K562 (cell line): ENCODE measurements at regions not wholly inside any gene's neighbourhood (a gene's known extent, or its start where the extent isn't known, plus 50 kb on each side); places are given as distances from the start of the nearest gene placed in this dataset.

ENCODE experiments used
- ATAC-seq: fragments of 200-7000 bp; cut with Tn5 transposase; 3 replicates; pipeline ENCODE4 v1.9.1; 2020; ENCODE audit warnings: moderate library complexity
- BruUV-seq: library from RNA; stranded (reverse); fragments of 400-500 nt; replicated peaks from 2 replicates; lab custom pipeline; 2021; lab: Mats Ljungman, UMichigan
- CTCF ChIA-PET: fragments of 300-600 bp; formaldehyde crosslinking; extraction: SDS; loops from one replicate; lab custom pipeline; 2021; ENCODE audit warnings: low intra/inter-chr PET ratio; lab: Yijun Ruan, JAX
- POLR2A ChIA-PET: fragments of 300-600, 350-650 bp; sonication (Branson Sonifier 250); formaldehyde crosslinking; extraction: SDS; loops from one replicate; lab custom pipeline; 2021; ENCODE audit warnings: antibody characterized with exemption, inconsistent platforms; lab: Yijun Ruan, JAX
- DNase-seq, 4 experiments: peaks; one replicate each; pipeline versions ENCODE4 v3.0.0 to v3.0.0-alpha.2; 2011 to 2018; ENCODE audit warnings: low spot score in 3 of 4, mixed read lengths in 3 of 4; ENCODE audit errors: extremely low read depth in 1 of 4
- FAIRE-seq: peaks from 2 replicates; lab custom pipeline; 2011; peaks lifted over from hg19 to GRCh38; lab: Jason Lieb, UNC
- H2AFZ ChIP-seq: 2 replicates; pipeline ENCODE4 v1.6.0; 2011; ENCODE audit warnings: low read depth, low read length, control low read depth, inconsistent platforms
- H3K27ac ChIP-seq: fragments of 200-600 bp; 3 replicates; pipeline ENCODE4 v1.8.0; 2011; ENCODE audit warnings: low read depth, mild to moderate bottlenecking, control low read depth, inconsistent platforms, low read length, moderate library complexity, mixed read lengths; ENCODE audit errors: extremely low read depth
- H3K27me3 ChIP-seq, 2 experiments: fragments of 300-600 bp in 1 of 2; 2 replicates in 1 of 2; 3 replicates in 1 of 2; pipeline versions ENCODE4 v1.6.0 to v1.8.0; 2011; ENCODE audit warnings: inconsistent platforms in 2 of 2, low read length in 2 of 2, mild to moderate bottlenecking in 1 of 2, mixed read lengths in 1 of 2, moderate library complexity in 1 of 2; ENCODE audit not compliant: control insufficient read depth in 2 of 2, insufficient read depth in 2 of 2
- H3K36me3 ChIP-seq: fragments of 300-600 bp; 3 replicates; pipeline ENCODE4 v1.8.0; 2011; ENCODE audit warnings: mild to moderate bottlenecking, low read length, inconsistent platforms; ENCODE audit not compliant: control insufficient read depth, insufficient read depth
- H3K4me1 ChIP-seq, 2 experiments: fragments of 200-600 bp in 1 of 2; replicated peaks in 1 of 2; 2 replicates in 1 of 2; 3 replicates in 1 of 2; pipeline versions ENCODE4 v1.5.1 to v1.8.0; 2011; ENCODE audit warnings: inconsistent platforms in 2 of 2, low read length in 2 of 2, mild to moderate bottlenecking in 1 of 2, mixed read lengths in 1 of 2, moderate library complexity in 1 of 2; ENCODE audit not compliant: control insufficient read depth in 2 of 2, insufficient read depth in 2 of 2
- H3K4me2 ChIP-seq: 2 replicates; pipeline ENCODE4 v1.6.1; 2011; ENCODE audit warnings: low read length, control low read depth, inconsistent platforms, mixed read lengths; ENCODE audit not compliant: insufficient read depth
- H3K4me3 ChIP-seq: fragments of 200-600 bp; sonication (generic), shearing (Covaris generic); 2 replicates; pipeline ENCODE4 v1.5.1; 2016; ENCODE audit warnings: control low read depth, inconsistent platforms
- H3K79me2 ChIP-seq: fragments of 200-600 bp; 3 replicates; pipeline ENCODE4 v1.8.0; 2011; ENCODE audit warnings: low read length, inconsistent platforms; ENCODE audit not compliant: control insufficient read depth, insufficient read depth
- H3K9ac ChIP-seq, 2 experiments: 2 replicates each; pipeline versions ENCODE4 v1.6.0 to v1.6.1; 2011; ENCODE audit warnings: low read depth in 2 of 2, low read length in 2 of 2, control low read depth in 1 of 2, inconsistent platforms in 1 of 2, mild to moderate bottlenecking in 1 of 2, mixed read lengths in 1 of 2; ENCODE audit not compliant: insufficient read depth in 1 of 2
- H3K9me1 ChIP-seq: one replicate; pipeline ENCODE4 v1.6.0; 2011; ENCODE audit warnings: inconsistent platforms, mild to moderate bottlenecking, low read length, moderate library complexity; ENCODE audit not compliant: control insufficient read depth, insufficient read depth
- H3K9me3 ChIP-seq: replicated peaks from 2 replicates; pipeline ENCODE4 v1.5.1; 2011; ENCODE audit warnings: low read depth, low read length, inconsistent platforms; ENCODE audit not compliant: control insufficient read depth, insufficient read depth
- H4K20me1 ChIP-seq: replicated peaks from 2 replicates; pipeline ENCODE4 v1.6.1; 2011; ENCODE audit warnings: low read length, inconsistent platforms, mixed read lengths; ENCODE audit not compliant: control insufficient read depth, insufficient read depth
- E2F3 ChIP-seq: fragments of 250-450 bp; sonication (Bioruptor Pico); IDR thresholded peaks from 2 replicates; pipeline ENCODE4 v1.4.0; 2020; ENCODE audit warnings: mild to moderate bottlenecking
- HIVEP1 ChIP-seq: fragments of 250-450 bp; sonication (Bioruptor Pico); IDR thresholded peaks from 2 replicates; pipeline ENCODE4 v1.4.0; 2020; ENCODE audit warnings: mild to moderate bottlenecking
- NFIX ChIP-seq: fragments of 250-450 bp; sonication (Bioruptor Pico); IDR thresholded peaks from 2 replicates; pipeline ENCODE4 v1.4.0; 2020; ENCODE audit warnings: low read depth, mild to moderate bottlenecking, moderate library complexity
- PRPF4 ChIP-seq: fragments of 200-400 bp; formaldehyde crosslinking; IDR thresholded peaks from one replicate; pipeline ENCODE4 v1.6.1; 2017; ENCODE audit warnings: low read length, low read depth, mild to moderate bottlenecking; ENCODE audit not compliant: insufficient read depth, poor library complexity, severe bottlenecking
- RBM22 ChIP-seq: fragments of 200-400 bp; formaldehyde crosslinking; IDR thresholded peaks from 2 replicates; pipeline ENCODE4 v1.6.1; 2018; ENCODE audit warnings: low read length, low read depth; ENCODE audit not compliant: poor library complexity, severe bottlenecking
- SETDB1 ChIP-seq: IDR thresholded peaks from one replicate; pipeline ENCODE4 v1.6.1; 2012; ENCODE audit warnings: low read length, control low read depth, inconsistent platforms
- SMAD4 ChIP-seq: fragments of 250-450 bp; sonication (Bioruptor Pico); conservative IDR thresholded peaks from 2 replicates; pipeline ENCODE4 v1.8.0; 2021; ENCODE audit warnings: inconsistent platforms, mild to moderate bottlenecking, moderate library complexity
- SRF ChIP-seq, 2 experiments: fragments of 250-450, 450-650 bp in 1 of 2; sonication (Bioruptor Pico) in 1 of 2; sonication (generic) in 1 of 2; formaldehyde crosslinking; IDR thresholded peaks; 2 replicates each; pipeline versions ENCODE4 v1.5.0 to v1.5.1; 2020 to 2022; ENCODE audit warnings: mild to moderate bottlenecking in 1 of 2, missing genetic modification reagents in 1 of 2
- TSC22D4 ChIP-seq: fragments of 450-650 bp; IDR thresholded peaks from 2 replicates; pipeline ENCODE4 v1.6.1; 2016; ENCODE audit warnings: missing genetic modification characterization, missing biosample characterization, control low read depth
- USF2 ChIP-seq: sonication (generic); formaldehyde crosslinking; IDR thresholded peaks from 2 replicates; pipeline ENCODE4 v1.5.0; 2020; ENCODE audit warnings: missing genetic modification reagents
- ZNF282 ChIP-seq: sonication (generic); formaldehyde crosslinking; IDR thresholded peaks from 2 replicates; pipeline ENCODE4 v1.8.1; 2023; ENCODE audit warnings: missing genetic modification reagents
- WGBS: fragments of 100-300 bp; shearing (Covaris generic); methylation state at CpG from one replicate; pipeline ENCODE4 v1.1.6; 2016; ENCODE audit warnings: low coverage, mixed read lengths; ENCODE audit not compliant: insufficient coverage; ENCODE audit errors: missing lambda C conversion rate; 5-methylcytosine and 5-hydroxymethylcytosine counted together
- in situ Hi-C: fragments of 300-500 bp; cut with MboI; formaldehyde crosslinking; loops from 4 replicates; pipeline ENCODE4 v1.15.0; 2018; ENCODE audit warnings: inconsistent platforms, mixed read lengths
- intact Hi-C: fragments of 100-400 bp; cut with micrococcal nuclease; formaldehyde crosslinking; loops from 2 replicates; pipeline ENCODE4 v1.14.2; 2022

GRCh38 chr5:152137063-152137462 is 212.4 kb upstream of the GLRA1 start:
- TF ChIP-seq RBM22 (no peak), NFIX (no peak), HIVEP1 (CRISPR knock-in tag) (no peak), PRPF4 (no peak), ZNF282 (CRISPR knock-in tag) (no peak), TSC22D4 (tag) (no peak), SMAD4 (CRISPR knock-in tag) (no peak), USF2 (CRISPR knock-in tag) (no peak), SRF (CRISPR knock-in tag; IDR thresholded peaks at IDR 0.05) (no peak), E2F3 (CRISPR knock-in tag) (no peak), SETDB1 (no peak)
- no TSS peak for BruUV-seq
- in situ Hi-C loops (loop anchor here (25.0 kb wide), 1 partner anchor 300 kb away; no protein-coding TSS in a partner anchor), intact Hi-C loops (no loop called here)
- ATAC-seq (no peak), DNase-seq (no peak), FAIRE-seq (no peak)
- H3K27me3 ChIP-seq = no peaks in the 10 kb centered on the region
- 0% methylated on average over 1 of the region's 4 CpGs for WGBS
- no peaks in the 10 kb centered on the region for H3K79me2 ChIP-seq
- H3K27ac ChIP-seq = no peak overlapping the region
- H3K4me3 ChIP-seq = no peak overlapping the region
- ChIA-PET POLR2A (no interaction called here), CTCF (no interaction called here)
- H3K9me3 ChIP-seq = no peaks in the 10 kb centered on the region
- H3K4me1 ChIP-seq = no peaks in the 10 kb centered on the region
- no peak overlapping the region for H3K9ac ChIP-seq
- H3K4me2 ChIP-seq = no peak overlapping the region
- no peaks in the 10 kb centered on the region for H3K9me1 ChIP-seq
- no peaks in the 10 kb centered on the region for H4K20me1 ChIP-seq
- H3K36me3 ChIP-seq = no peaks in the 10 kb centered on the region
- H2AFZ ChIP-seq = no peak overlapping the region
